ES-I3 (cell line): ENCODE measurements at regions not wholly inside any gene's neighbourhood (a gene's known extent, or its start where the extent isn't known, plus 50 kb on each side); places are given as distances from the start of the nearest gene placed in this dataset.
"Not testable (repeated sequence)": the region's sequence is repeated elsewhere in the genome, so short reads cannot be mapped to it uniquely, and the experiment has no call there.

Source experiments
- H3K36me3 ChIP-seq: 2 replicates; pipeline ENCODE4 v1.6.1; 2013; ENCODE audit warnings: mild to moderate bottlenecking, low read length, control low read depth, moderate library complexity; ENCODE audit not compliant: insufficient read depth
- H3K4me1 ChIP-seq: 2 replicates; pipeline ENCODE4 v1.6.1; 2013; ENCODE audit warnings: mild to moderate bottlenecking, control low read depth, low read length; ENCODE audit not compliant: insufficient read depth
- H3K9ac ChIP-seq: 2 replicates; pipeline ENCODE4 v1.6.1; 2013; ENCODE audit warnings: low read depth, mild to moderate bottlenecking, low read length, moderate library complexity
- H3K9me3 ChIP-seq: 2 replicates; pipeline ENCODE4 v1.6.1; 2013; ENCODE audit warnings: mild to moderate bottlenecking, low read length, moderate library complexity; ENCODE audit not compliant: control insufficient read depth, insufficient read depth

DNA sequence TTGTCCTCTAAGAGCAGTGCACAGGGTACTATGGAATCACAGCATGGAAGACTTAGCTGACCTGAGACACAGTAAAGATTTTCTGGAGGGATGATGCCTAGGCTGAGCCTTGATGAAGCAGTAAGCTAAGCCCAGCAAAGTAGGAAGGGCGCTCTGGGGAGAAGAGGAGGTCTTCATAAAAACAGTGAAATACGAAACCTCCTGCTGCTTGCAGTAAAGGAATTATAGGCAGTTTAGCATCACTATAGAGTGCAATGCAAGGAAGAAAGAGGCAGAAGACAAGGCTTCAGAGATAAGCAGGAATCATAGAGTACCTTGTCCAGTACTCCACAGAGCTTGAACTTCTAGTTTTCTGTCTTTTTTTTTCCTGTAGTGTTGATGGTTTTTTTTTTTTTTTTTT is 555.7 kb upstream of the CADM1 start:
- no peak overlapping the region for H3K9ac ChIP-seq
- H3K9me3 ChIP-seq: no peaks in the 10 kb centered on the region
- H3K4me1 ChIP-seq: peaks cover 29% of the 10 kb centered on the region
- no peaks in the 10 kb centered on the region for H3K36me3 ChIP-seq

DNA sequence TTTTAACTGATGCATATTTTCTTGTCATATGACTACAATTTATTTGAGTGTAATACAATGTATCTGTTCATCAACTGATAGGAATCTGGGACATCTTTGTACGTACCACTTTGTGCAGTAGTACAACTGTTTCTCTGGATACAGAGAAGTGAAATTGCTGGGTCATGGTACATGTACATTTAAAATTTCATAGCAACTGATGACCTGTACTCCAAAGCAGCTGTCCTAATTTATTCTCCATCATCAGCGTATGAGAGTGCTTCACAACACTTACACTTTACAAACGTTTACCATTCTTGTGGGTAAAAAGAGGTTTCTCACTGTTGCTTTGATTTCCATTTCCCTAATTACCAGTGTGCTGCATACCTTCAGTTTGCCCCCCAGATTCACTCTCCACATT is 552.8 kb upstream of the CADM1 start:
- H3K4me1 ChIP-seq: peaks cover 34% of the 10 kb centered on the region
- no peak overlapping the region for H3K9ac ChIP-seq
- H3K9me3 ChIP-seq: no peaks in the 10 kb centered on the region
- H3K36me3 ChIP-seq: no peaks in the 10 kb centered on the region

DNA sequence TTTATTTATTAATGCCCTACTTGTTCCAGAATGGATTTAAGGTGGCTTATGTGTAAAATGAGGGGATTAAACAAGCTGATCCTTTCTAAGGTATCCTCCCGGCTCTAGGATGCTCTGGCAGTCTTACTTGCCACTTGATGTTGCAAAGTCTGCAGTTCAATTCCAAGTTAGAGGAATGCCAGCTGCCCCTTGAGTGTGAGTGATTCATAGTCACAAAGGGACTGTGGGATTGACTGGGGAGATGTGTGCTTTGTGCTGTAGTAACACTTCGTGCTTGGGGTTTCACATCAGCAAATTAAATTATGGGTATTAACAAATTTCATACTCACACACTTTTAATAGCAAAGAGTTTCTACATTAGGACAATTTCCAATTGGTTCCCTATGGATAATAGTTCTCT is 550.8 kb upstream of the CADM1 start:
- no peak overlapping the region for H3K9ac ChIP-seq
- peaks cover 23% of the 10 kb centered on the region for H3K4me1 ChIP-seq
- H3K36me3 ChIP-seq: no peaks in the 10 kb centered on the region

DNA sequence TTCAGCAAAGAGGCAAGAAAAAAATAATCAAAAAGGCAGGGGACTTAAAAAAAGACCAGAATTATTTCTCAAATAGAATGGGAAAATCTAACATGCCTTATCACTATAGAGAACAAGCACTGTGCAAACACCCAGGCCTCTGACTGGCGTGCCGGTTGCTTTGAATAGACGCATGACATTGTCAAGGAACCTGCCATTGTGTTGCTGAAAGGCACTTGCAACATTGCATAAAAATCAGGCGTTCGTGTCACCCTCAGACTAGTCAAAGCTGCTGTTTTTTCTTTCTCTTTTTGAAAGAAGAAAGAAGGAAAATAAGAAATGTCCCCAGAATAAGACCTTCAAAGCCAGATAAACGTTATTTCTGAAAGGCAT is 549.3 kb upstream of the CADM1 start:
- peaks cover 16% of the 10 kb centered on the region for H3K4me1 ChIP-seq
- no peaks in the 10 kb centered on the region for H3K36me3 ChIP-seq
- no peak overlapping the region for H3K9ac ChIP-seq
- no peaks in the 10 kb centered on the region for H3K9me3 ChIP-seq

More for the DNA sequence above, 550.8 kb upstream of the CADM1 start:
- no peaks in the 10 kb centered on the region for H3K9me3 ChIP-seq

DNA sequence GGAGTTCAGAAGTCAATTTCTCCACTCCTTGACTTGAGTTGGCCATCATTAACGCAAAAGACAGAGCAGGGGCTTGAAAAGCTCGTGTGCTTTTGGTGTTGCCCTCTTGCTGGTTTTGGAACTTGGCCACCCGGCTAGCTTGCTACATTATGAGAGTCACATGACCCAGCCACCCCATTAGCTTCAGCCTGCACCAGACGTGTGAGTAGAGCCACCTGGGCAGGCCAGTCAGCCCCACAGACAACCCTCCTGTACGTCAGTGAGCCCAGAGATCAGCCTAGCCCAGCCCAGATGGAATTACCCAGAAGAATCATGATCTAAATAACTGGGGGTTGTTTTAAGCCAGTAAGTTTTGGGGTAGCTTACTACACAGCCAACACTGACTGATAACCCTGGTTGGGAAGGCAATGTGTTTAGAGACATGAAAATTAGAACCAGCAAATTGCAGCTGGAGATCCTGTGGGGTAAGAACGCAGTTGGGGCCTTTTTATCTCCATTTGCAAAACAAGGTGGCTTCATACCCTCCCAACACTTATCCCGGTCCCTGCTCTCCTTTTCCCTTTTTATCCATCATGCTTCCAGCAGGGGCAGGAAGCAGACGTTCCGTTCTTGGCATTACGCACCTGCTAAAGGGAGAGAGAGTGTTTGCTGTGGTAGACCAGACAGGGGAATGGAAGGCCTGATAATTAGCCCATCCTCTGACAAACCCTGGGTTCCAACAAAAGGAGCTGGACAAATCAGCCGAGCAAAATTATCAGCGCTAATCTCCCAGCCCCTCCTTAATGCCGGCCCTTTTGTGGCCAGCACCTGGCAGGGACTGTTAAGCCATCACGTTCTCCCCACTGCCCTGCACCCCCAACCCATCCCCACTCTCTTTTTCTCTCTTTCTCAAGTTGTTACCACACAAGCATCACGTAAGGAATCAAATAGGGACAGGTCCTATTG is 548.7 kb upstream of the CADM1 start:
- Histone ChIP-seq H3K9ac (no peak overlapping the region), H3K4me1 (peaks cover 16% of the 10 kb centered on the region), H3K36me3 (no peaks in the 10 kb centered on the region), H3K9me3 (no peaks in the 10 kb centered on the region)

DNA sequence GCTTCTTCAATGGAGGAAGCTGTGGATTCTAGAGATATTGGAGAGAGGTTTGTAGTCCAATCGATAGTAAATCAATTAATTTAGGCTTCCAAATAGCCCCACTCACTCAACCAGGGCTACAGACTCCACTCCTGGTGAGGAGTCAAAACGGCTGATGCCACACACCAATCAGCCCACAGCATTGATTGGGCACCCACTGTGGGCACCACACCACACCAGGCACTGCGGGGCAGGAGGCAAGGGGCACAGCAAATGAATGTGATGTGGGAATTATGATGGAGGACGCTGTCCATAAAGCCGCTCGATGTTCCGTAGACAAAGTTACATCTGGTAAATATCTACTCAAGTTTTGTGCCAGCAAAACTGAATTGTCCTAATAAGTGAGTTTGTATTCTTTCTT is 547.3 kb upstream of the CADM1 start:
- Histone ChIP-seq H3K9me3 (no peaks in the 10 kb centered on the region), H3K36me3 (no peaks in the 10 kb centered on the region), H3K4me1 (peaks cover 16% of the 10 kb centered on the region), H3K9ac (no peak overlapping the region)

DNA sequence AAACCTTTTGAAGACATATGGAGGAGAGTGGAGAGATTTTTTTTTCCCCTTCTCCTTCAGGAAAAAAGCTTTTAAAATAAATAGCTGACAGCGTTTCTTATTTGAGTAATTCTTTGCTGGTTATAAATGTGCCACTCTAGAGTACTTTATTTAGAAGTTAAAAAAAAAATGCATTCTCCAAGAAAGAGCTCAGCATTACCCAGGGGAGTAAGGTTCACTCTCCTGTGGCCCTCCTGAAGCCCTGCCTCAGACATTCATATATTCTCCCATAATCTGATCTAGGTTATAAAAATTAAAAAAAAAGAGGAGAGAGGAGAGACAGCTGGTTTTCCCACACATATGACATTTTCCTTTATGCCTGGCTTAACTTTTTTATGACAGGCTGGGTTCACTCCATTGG is 545.2 kb upstream of the CADM1 start:
- Histone ChIP-seq H3K4me1 (peaks cover 16% of the 10 kb centered on the region), H3K9me3 (no peaks in the 10 kb centered on the region), H3K36me3 (no peaks in the 10 kb centered on the region), H3K9ac (no peak overlapping the region)

DNA sequence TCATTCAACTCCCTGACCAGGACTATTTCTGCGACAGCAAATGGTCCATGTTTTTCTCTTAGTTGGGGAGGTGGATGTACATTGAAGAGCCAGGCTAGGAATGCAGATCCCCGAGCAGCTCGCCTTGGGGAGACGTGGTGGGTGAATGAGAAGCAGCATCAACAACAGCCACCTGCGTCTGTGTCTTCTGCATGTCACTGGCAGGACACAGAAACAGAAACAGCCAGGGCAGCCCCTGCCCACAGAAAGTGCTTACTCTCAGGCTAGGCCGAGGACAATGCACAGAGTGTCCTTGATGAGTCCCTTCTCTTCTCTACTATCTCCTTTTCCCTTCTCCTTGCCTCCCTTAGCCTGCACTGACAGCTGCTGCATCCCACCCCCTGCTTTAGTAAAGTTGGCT is 541.9 kb upstream of the CADM1 start:
- H3K9ac ChIP-seq: no peak overlapping the region
- no peaks in the 10 kb centered on the region for H3K36me3 ChIP-seq
- H3K4me1 ChIP-seq: no peaks in the 10 kb centered on the region
- no peaks in the 10 kb centered on the region for H3K9me3 ChIP-seq

DNA sequence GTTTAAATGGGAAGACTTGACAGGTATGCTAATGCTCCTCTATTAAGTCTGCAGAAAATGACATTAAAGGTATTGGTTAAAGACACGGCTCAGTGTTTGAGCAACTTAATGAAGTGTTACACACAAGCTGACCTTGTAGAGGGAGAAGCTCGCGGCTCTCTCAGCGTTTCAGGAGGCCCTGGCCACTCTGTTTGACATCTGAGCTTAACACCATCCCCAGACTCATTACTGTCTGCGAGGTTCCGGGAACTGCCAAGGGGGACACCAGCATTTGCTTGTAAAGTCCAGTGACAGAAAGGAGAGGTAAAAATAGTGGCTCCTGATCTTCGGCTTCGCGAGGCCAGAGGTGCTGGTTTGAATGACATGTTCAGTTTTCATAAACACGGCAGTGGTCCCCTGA is 540.7 kb upstream of the CADM1 start:
- no peak overlapping the region for H3K9ac ChIP-seq
- H3K36me3 ChIP-seq: no peaks in the 10 kb centered on the region
- H3K9me3 ChIP-seq: no peaks in the 10 kb centered on the region
- H3K4me1 ChIP-seq: no peaks in the 10 kb centered on the region

DNA sequence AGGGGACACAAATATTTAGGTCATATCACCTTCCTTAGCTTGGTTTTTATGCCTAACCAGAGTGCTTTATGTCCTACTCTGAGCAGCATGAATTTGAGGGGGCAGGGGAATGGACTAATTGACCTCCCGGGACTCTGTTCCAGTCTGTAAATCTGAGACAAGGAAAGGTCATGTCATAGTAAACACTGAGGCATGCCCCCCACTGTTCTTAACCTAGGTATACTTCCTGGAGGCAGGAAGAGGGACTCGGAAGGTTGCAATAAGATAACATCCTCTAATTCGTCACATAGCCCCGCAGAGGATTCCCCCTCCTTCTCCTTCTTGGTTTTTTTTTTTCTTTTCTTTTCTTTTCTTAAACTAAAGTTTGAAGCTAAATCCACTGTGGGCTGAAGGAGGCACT is 540.3 kb upstream of the CADM1 start:
- Histone ChIP-seq H3K9me3 (no peaks in the 10 kb centered on the region), H3K36me3 (no peaks in the 10 kb centered on the region), H3K9ac (no peak overlapping the region), H3K4me1 (no peaks in the 10 kb centered on the region)

DNA sequence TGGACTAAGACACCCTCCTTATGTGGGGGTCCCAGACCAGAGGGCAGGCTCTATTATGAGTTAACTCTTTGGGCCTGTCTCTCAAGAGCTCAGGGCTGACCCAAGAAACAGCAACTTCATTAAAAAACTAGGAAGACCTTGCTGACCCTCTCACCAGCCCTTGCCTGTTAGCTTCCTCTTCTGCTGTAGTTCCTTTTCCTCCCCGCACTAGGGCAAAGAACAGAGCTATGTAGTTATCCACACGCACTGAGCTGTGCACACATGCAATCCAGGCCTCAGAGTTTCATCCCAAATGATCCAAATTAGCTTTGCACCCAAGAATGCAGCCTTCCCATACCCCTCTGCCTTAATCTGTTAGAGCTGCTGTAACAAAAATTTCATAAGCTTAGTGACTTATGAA is 539.6 kb upstream of the CADM1 start:
- Histone ChIP-seq H3K4me1 (no peaks in the 10 kb centered on the region), H3K9ac (no peak overlapping the region)

DNA sequence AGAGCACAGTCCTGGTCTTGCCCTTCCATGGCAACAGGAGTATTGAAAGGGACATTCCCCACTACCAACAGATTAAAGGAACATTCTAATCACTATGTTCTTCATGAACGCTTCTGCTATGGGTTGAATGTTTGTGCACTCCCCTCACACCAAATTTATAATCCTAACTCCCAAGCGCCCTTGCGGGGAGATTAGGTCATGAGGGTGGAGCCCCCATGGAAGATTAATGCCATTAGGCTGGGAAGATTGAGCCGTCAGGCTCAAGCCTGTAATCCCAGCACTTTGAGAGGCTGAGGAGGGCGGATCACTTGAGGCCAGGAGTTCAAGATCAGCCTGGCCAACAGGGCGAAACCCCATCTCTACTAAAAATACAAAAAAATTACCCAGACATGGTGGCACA is 538.8 kb upstream of the CADM1 start:
- not testable (repeated sequence) for H3K9me3 ChIP-seq, H3K4me1 ChIP-seq, H3K36me3 ChIP-seq, H3K9ac ChIP-seq

More for the DNA sequence above, 539.6 kb upstream of the CADM1 start:
- Histone ChIP-seq H3K9me3 (no peaks in the 10 kb centered on the region), H3K36me3 (no peaks in the 10 kb centered on the region)

DNA sequence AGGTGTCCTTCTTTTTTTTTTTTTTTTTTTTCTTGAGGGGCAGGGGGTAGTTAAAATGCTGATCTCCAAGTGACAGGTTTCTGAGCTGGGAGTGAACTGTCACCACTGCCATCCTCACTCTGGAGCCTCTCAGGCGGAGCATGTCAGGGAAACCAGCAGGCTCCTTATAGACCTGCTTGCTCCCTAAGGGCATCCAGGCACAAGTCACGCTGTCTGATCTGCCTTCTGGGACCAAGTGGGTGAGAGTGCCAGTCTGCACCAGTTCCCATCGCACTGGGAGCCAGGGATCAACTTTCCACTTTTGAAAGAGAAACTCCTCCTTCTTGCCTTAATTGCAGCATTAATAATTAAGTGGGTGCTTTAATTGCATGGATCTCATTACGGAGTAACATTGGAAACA is 537.9 kb upstream of the CADM1 start:
- Histone ChIP-seq H3K9ac (no peak overlapping the region), H3K4me1 (no peaks in the 10 kb centered on the region), H3K36me3 (no peaks in the 10 kb centered on the region), H3K9me3 (no peaks in the 10 kb centered on the region)

DNA sequence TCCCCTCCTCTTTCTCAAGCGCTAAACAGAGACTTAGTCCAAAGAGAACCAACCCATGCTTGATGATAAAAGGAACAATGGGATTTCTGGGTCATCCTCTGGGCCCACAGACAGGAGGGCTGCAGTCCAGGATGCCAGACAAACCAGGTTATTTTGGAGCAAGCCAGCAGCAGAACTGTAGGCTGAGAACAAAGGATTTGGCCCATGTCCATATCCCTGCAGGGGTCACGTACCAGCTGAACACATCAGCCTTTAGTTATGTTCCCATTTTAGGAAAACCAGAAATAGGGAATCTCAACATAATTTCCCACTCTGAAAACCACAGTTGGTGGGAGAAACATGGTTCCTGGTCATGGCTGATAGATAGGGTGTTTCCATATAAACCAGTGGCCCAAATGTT is 533.6 kb upstream of the CADM1 start:
- no peaks in the 10 kb centered on the region for H3K36me3 ChIP-seq
- H3K9me3 ChIP-seq: no peaks in the 10 kb centered on the region
- H3K9ac ChIP-seq: no peak overlapping the region

DNA sequence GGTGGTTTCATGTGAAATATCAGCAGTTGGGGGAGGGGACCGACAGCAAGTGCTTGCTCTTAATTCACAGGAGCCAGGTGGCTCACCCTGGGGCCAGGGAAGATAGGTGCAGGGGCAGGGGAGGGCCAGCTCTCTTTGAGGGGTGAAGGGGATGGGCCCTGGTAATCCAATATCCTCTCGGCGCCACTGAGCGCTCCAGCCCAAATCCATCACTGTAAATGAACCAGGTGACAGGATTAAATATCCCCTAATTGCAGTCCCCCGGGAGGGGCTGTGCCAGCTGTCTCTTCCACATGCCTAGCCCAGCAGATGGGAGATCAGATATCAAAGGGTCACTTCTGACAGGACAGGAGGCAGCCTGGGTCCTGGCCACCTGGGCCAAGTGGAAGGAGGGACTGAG is 531.8 kb upstream of the CADM1 start:
- Histone ChIP-seq H3K9me3 (no peaks in the 10 kb centered on the region), H3K9ac (no peak overlapping the region), H3K4me1 (no peaks in the 10 kb centered on the region), H3K36me3 (no peaks in the 10 kb centered on the region)

More for the DNA sequence above, 533.6 kb upstream of the CADM1 start:
- H3K4me1 ChIP-seq: no peaks in the 10 kb centered on the region
